Stimulated activated CD8-positive, alpha-beta memory T cell treated with anti-CD3 and anti-CD28 coated beads, Interleukin-4, amount 100 ng/mL, for 1 hour (primary cell): ENCODE measurements at regions not wholly inside any gene's neighbourhood (a gene's known extent, or its start where the extent isn't known, plus 50 kb on each side); places are given as distances from the start of the nearest gene placed in this dataset.

ENCODE experiments used
- DNase-seq, 2 donors: peaks; one replicate each; pipeline ENCODE4 v3.0.0-alpha.2; 2020; ENCODE audit warnings: low read depth in 2 of 2, low spot score in 1 of 2

DNA sequence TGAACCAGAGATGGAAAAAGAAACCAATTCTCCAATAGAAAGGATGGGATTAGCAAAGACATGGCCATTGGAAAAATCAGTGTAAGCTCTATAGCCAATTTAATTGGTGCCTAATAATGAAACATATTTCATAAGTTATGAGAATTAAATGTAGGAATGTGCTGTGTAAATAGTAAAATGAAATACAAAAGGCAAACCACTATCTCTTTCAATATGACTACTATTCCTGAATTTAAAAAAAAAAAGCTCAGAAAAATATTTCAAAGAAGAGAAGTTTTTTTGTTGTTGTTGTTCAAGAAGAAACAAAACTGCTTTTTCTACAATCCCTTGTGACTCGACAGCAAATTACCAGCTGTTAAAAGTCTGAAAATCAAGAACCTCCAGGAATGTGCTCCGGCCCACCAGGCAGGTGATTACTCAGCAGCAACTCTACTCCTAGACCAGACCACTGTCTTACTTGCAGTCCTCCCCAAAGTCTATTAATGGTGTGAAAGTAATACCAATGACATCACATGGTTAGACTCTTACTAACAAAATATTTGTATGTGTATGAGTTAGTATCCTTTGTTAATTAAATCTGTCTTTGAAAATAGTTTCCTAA is 362.4 kb downstream of the KCTD12 start:
- DNase-seq: no peak

- no peak for DNase-seq
These were observed 364.0 kb downstream of the KCTD12 start for GRCh38 chr13:76522083-76522755.

- no peak for DNase-seq
These were observed 366.5 kb downstream of the KCTD12 start for GRCh38 chr13:76519685-76520084.

DNA sequence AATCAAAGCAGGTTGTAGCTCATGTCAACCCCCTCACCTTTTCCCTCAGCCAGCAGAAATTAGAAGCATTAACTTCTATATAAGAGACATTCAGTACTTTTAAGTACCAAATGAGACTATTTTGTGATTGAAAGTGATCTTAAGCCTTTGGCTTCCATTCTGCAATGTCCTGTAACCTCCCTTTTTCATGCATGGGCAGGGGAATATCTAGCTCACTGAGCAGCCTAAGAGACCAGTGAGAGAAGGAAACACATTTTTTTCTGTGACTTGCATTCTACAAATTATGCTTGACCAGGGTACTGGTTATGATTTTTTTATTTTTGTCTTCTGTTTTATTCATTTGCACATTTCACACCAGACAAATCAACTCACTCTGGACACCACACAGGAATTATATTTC is 369.6 kb downstream of the KCTD12 start:
- no peak for DNase-seq

DNA sequence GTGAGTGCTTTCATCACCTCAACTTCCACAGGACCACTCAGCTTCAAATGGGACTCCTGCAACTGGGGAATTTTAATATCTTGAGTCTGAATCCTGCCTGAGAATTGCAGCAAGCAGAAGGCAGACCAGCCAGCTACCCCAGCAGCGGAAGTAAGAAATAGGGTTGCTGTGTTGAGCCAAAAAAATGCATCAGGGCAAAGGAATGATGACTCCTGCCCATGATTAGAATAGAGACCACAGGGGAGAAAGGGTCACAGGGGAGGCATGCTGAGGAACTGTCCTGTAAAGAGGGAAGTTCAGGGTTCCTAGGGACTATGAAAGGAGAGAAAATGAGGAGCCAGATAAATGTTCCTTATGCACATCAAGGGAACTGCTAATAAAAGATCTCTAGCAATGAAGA is 370.2 kb downstream of the KCTD12 start:
- DNase-seq: no peak

DNA sequence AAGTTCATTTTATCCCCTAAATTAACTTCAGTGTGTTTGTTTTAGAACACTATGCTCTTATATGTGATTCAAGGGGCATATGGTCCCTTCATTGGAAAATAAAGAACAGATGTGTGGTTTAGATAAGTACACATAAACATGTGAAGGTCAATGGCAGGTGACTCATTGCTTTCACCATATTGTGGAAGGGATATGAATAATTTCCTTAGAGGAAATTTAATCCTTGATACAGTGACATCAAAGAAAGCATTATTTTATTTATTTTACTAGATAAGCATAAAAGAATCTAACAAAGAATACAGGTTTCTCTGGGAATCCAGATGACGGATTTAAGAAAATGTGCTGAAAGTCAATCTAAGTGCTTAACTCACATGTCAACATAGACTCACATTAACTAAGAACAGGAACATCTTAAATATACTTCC is 373.5 kb downstream of the KCTD12 start:
- no peak for DNase-seq

- DNase-seq: no peak
These were observed 380.8 kb downstream of the KCTD12 start for GRCh38 chr13:76505437-76505836.

DNA sequence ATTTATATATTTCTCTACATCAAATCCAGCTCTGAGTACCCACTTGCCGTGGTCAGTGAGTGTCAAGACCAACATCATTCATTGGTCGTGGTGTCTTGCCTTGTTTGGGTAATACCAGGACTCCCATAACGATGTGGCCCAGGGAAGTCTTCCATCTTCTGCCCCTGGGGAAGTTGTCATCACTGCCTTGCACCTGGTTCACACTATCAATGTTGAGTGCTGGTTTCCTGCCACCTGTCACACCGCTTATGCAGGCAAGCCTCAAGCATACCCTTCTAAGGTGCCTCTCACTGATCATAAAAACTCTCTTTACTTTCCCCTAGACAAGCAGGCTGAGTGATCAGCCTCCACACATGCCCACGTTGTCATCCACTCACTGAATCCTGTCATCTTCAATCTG is 382.4 kb downstream of the KCTD12 start:
- DNase-seq: no peak

GRCh38 chr13:76503291-76503690 is 382.9 kb downstream of the KCTD12 start:
- no peak for DNase-seq

DNA sequence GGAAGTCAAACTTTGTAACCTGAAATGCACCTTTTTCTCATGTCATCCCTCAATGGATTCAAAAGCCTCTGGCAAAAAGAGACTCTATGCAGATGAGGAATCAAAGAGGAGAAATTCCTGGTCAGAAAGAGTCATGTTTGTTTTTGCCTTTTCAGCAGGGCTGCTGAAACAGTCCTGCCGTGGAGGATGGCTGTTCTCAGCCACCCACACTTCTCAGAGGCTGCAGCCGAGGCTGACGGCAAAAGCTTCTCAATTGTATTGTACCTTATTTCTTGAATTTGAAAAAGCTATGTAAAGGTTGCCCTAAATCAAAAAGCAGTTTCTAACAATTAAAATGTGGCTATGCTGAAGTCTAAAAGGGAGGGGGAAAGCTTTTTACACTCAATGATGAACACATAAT is 385.3 kb downstream of the KCTD12 start:
- no peak for DNase-seq

DNA sequence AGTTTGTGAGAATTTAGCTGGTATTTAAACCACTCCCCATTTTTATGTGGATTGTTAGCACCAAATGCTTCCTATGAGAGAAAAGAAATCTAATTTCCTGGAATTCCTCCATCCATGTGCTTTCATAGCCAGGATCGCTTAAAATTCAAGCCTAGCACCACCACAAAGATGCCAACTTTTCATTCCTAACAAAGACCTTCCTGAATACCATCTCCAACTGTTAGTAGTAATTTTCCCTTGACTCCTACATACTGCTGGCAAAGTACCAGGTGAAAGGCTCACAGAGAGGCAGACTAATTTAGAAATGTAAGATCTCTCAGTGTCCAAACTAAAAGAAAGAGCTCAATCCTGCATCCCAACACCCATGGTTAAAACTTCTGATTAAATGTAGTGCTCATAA is 386.3 kb downstream of the KCTD12 start:
- DNase-seq: no peak

DNA sequence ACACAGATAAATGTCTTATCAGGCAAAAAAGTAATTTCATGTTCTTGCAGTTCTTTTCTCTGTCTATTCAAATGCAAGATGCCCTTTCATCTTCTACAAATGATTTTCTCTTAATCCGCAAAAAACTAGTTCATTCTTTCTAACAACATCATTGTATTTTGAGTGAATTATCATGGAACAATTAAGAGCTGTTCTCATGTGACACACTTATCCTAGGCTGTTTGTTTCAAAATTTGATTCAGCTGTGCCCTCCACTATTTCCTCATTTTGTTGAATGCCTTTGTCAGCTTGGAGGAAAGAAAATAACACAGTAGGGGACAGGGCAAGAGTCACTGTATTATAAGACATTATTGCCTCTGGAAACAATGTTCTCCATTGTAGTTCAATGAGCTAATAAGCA is 396.9 kb downstream of the KCTD12 start:
- no peak for DNase-seq

DNA sequence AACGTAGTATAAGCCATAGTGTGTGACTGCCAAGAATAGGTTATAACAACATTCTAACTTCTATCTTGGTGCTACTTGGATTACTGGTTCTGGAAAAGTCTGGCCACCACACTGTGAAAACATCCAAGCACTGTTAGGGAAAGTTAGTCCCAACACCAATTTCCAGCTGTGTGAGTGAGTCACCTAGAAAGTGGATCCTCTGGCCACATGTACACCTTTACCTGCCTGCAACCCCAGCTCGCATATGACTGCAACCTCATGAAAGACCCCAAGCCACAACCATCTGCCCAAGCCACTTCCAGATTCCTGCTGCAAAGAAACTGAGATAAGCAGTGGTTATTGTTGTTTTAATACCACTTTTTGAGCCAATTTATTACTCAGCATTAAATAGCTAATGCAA is 404.5 kb downstream of the KCTD12 start:
- DNase-seq: no peak

- DNase-seq: no peak
These were observed 411.2 kb downstream of the KCTD12 start for GRCh38 chr13:76474966-76475365.

GRCh38 chr13:76474356-76474755 is 411.8 kb downstream of the KCTD12 start:
- DNase-seq: no peak

DNA sequence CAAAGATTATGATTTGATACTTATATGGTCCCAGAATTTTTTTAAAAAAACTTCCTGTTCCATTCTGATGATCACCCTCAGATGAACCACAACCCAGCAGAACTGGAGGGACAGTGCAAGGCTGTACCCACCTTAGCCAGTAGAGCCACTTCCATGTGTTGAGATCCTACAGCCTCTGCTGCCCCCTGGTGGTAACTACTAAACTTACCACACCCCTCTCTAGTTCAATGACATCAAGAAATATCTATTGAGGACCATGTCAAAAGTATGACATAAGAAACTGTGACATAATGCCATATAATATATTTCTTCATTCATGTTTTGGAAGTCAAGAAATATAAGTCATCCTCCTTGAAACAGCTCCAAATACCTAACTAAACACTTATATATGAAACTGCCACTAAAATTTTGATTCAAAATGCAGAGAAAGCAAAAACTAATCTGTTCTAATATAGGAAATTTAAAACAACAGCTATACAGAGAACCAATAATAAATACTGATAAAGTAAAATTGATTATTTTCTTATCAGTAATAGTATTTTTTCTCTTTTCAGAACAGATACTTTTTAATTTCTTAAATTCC is 412.6 kb downstream of the KCTD12 start:
- DNase-seq: peak; percentile 24 to 46

DNA sequence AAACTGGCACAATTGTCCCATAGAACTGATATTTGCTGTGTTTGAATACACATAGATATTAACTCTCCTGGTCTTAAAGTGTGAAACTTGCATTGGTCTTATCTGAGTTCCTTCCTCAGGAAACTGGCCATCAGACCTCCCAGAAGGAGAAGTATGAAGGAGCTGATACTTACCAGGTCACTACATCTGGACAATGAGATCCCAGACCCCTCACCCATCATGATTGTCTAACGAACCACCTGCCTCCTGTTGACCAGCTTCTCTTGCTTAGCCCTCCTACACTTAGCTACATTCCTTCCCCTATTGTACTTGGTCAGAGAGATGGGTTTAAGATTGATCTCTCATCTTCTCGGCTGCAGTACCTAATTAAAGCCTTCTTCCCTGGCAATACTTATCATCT is 413.3 kb downstream of the KCTD12 start:
- no peak for DNase-seq

DNA sequence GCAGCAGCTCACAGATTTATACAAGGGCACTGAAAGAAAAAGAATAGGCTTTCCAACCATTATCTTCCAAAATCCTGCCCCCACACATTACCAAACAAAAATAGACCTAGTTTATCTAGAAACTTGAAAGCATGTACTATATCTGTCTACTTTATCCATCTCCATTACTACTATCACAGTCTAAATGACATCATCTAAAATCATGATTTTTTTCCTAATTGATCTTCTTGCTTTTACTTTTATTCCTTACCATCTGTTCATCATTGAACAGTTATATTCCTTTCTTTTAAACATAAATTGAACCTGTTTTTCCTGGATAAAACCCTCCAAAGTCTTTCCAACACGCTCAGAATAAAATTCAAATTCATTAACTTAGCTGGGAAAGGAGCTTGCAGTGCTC is 414.7 kb downstream of the KCTD12 start:
- DNase-seq: no peak

DNA sequence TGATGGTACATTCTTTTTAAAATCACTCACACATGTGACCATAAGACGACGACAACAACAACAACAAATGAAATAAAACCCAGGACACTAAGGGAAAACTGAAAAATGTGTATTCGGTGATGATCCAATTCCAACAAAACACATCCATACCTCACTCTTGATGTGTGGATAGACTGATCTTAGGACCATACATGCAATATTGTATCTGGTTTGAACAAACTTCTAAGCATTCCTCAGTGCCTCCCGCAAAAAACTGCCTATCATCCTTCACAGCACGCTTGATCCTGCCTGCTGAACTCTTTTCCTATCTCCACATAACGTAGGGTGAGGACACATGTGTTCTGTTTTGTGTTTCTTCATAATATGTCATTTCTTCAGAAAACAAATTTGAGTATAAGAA is 415.2 kb downstream of the KCTD12 start:
- no peak for DNase-seq

DNA sequence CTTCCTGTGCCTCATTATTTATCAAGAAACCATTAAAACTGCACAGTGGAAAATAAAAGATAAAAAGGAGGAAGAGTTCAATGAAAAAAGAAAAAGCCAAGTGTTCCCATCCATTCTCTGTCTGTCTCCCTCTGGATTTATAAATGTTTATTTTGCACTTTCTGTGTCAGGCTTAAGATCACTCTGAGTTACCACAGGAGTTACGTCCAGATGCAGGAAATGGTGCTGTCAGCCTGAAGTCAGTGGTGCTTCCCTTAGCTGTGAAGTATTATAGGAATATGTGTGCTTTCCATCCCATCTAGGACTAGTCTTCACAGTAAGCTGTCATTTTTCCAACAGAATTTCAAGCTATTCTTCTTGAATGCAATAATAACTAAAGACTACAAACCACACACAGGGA is 420.2 kb downstream of the KCTD12 start:
- no peak for DNase-seq

DNA sequence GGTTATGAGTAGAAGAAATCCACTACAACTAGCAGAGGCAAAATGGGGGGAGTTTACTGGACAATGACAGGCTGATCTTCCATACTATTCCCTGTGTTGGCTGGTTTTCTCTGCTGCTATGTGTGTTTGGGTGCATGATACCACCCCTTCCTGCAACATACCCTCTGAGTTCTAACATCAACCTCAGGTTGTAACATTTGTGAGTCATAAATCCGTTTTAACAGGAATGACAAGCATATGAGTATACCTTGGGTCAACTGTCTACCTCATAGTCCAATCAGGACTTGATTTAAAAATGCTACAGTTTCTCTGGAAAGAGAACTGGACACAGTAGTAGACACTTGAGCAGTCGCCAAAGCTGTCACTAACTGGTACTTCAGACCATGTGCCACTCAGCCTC is 422.9 kb downstream of the KCTD12 start:
- DNase-seq: no peak

DNA sequence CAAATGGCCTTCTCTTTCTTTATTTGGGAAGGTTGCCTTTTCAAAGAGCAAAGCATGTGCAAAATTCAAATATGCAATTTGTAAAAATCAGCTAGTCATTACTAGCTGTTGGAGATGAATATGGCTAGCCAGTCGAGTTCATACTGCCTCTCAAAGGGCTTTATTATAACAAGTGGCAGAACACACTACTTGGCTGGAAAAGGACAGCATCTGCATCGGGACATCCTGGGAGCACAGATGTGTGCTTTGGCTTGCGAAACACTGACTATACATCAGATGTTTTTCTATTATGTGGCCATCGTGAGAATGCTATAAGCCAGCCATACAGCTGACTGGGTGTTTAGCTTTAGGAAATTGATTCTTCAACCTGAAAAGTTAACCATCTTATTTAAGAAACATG is 424.2 kb downstream of the KCTD12 start:
- DNase-seq: no peak

DNA sequence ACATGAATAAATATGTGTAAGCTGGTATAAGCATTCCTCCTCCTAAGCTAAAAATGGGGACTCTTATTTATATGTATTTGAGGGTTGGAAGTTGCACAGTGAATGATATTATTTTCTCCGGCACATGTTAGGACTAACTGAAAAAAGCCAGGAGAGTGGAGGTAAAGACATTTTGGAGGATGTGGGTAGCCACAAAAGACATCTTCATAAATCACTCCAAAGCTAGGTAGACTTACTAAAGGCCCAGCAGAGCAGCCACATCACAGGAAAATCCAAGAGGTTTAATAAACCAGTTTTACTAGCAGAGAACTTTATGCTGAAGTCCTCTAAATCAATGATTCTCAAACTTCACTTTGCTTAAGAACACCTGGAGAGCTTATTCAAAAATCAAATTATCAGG is 424.7 kb downstream of the KCTD12 start:
- DNase-seq: no peak
